ENCODE measurements at regions not wholly inside any gene's neighbourhood (a gene's known extent, or its start where the extent isn't known, plus 50 kb on each side); places are given as distances from the start of the nearest gene placed in this dataset.

DNA sequence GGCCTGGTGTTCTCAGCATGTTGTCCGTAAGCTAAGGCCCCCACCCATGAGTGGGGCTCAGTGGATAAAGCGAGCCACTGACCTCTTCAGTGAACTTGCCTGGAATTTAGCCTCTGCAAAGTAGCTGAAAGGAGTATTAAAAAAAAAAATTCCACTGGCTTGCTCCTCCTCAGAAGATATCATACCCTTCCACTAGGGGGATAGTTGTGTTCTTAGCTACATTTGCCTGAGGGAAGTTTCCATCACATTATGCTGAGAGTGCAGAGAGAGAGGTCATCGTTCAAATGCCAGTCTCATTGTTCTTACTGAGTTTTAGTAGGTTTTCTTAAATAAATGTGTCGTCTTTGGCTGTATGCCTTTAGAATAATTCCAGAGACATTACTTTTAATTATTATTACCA lies 879.7 kb downstream of the JRKL start:
- Histone ChIP-seq H3K23ac (ENCODE audit: insufficient read length, low read depth, low read length) (no peak overlapping the region), H2AFZ (ENCODE audit: low read length) (no peak overlapping the region), H4K91ac (ENCODE audit: insufficient read length, low read depth, low read length) (no peak overlapping the region), H4K8ac (replicated peaks; ENCODE audit: insufficient read length, low read depth, low read length) (no peak overlapping the region), H3K18ac (ENCODE audit: insufficient read length, low read depth, low read length) (no peak overlapping the region), H3K56ac (ENCODE audit: insufficient read length, low read depth, low read length) (no peak overlapping the region), H3K79me2 (ENCODE audit: insufficient read depth, low read length) (no peaks in the 10 kb centered on the region), H3K79me1 (ENCODE audit: insufficient read depth, low read depth, low read length, poor library complexity, severe bottlenecking) (no peaks in the 10 kb centered on the region), H4K5ac (ENCODE audit: insufficient read length, low read depth, low read length) (no peak overlapping the region), H2BK5ac (ENCODE audit: insufficient read length, low read length) (no peak overlapping the region), H3K27ac (ENCODE audit: insufficient read length, low read depth, low read length) (no peak overlapping the region), H3K14ac (ENCODE audit: insufficient read depth, low read length) (no peak overlapping the region), H2BK120ac (ENCODE audit: low read depth, low read length, poor library complexity, severe bottlenecking) (no peak overlapping the region), H3K4me2 (ENCODE audit: insufficient read depth, insufficient read length, low read length) (no peak overlapping the region), H3K9ac (ENCODE audit: extremely low read depth, insufficient read length, low read length) (no peak overlapping the region), H3T11ph (ENCODE audit: low read length) (no peak overlapping the region), H3K4me1 (ENCODE audit: insufficient read depth, low read length) (no peaks in the 10 kb centered on the region), H2AK5ac (ENCODE audit: insufficient read length, low read length) (no peak overlapping the region), H3K9me3 (ENCODE audit: control insufficient read depth, low read depth, low read length) (no peaks in the 10 kb centered on the region), H2BK20ac (ENCODE audit: low read depth, low read length, poor library complexity, severe bottlenecking) (no peak overlapping the region), H3K4ac (ENCODE audit: low read depth, low read length) (no peak overlapping the region), H3K27me3 (ENCODE audit: insufficient read depth, low read length) (no peaks in the 10 kb centered on the region), H2BK12ac (ENCODE audit: insufficient read length, low read depth, low read length) (no peak overlapping the region), H4K20me1 (ENCODE audit: control insufficient read depth, insufficient read depth, insufficient read length) (no peaks in the 10 kb centered on the region), H3K23me2 (ENCODE audit: insufficient read length, low read depth, low read length, poor library complexity, severe bottlenecking) (no peaks in the 10 kb centered on the region), H2BK15ac (ENCODE audit: low read depth, low read length) (no peak overlapping the region)
- TF ChIP-seq, protein P1, sequence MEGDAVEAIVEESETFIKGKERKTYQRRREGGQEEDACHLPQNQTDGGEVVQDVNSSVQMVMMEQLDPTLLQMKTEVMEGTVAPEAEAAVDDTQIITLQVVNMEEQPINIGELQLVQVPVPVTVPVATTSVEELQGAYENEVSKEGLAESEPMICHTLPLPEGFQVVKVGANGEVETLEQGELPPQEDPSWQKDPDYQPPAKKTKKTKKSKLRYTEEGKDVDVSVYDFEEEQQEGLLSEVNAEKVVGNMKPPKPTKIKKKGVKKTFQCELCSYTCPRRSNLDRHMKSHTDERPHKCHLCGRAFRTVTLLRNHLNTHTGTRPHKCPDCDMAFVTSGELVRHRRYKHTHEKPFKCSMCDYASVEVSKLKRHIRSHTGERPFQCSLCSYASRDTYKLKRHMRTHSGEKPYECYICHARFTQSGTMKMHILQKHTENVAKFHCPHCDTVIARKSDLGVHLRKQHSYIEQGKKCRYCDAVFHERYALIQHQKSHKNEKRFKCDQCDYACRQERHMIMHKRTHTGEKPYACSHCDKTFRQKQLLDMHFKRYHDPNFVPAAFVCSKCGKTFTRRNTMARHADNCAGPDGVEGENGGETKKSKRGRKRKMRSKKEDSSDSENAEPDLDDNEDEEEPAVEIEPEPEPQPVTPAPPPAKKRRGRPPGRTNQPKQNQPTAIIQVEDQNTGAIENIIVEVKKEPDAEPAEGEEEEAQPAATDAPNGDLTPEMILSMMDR (conservative IDR thresholded peaks at IDR 0.05): peak; percentile 72
- DNase-seq: no peak
- Mint-ChIP-seq H3K36me3 (ENCODE audit: insufficient read depth in 1 of 3, low read depth in 3 of 3) (no peaks in the 10 kb centered on the region), H3K4me3 (no peak overlapping the region), H3K9me3 (peaks cover 0 to 2% of the 10 kb centered on the region in 2 experiments; a peak in 1 of 5 replicates), H3K27ac (no peak overlapping the region), H3K27me3 (ENCODE audit: low read depth) (no peaks in the 10 kb centered on the region), H3K4me1 (0 out of 4 replicates have a peak, but pooled peaks cover 0 to 2% of the 10 kb centered on the region in 2 experiments)
- WGBS (ENCODE audit: extremely low coverage, insufficient read length, low lambda C conversion rate): no CpG with 5 or more reads among the region's 4 CpGs
